Immature natural killer cell (primary cell): ENCODE measurements at regions not wholly inside any gene's neighbourhood (a gene's known extent, or its start where the extent isn't known, plus 50 kb on each side); places are given as distances from the start of the nearest gene placed in this dataset.
"Not testable (repeated sequence)": the region's sequence is repeated elsewhere in the genome, so short reads cannot be mapped to it uniquely, and the experiment has no call there.

ENCODE experiments used
- DNase-seq, 3 donors: peaks; one replicate each; pipeline ENCODE4 v3.0.0; 2022; ENCODE audit warnings: mixed read lengths in 1 of 3
- H3K27ac Mint-ChIP-seq, 6 donors: one replicate each; pipeline ENCODE4 v1.8.0; 2020; ENCODE audit warnings: mixed read lengths in 6 of 6, mild to moderate bottlenecking in 5 of 6, inconsistent platforms in 4 of 6, moderate library complexity in 3 of 6
- H3K27me3 Mint-ChIP-seq, 3 donors: one replicate each; pipeline ENCODE4 v1.8.0; 2020 to 2021; ENCODE audit warnings: low read depth in 3 of 3, mild to moderate bottlenecking in 3 of 3, mixed read lengths in 3 of 3, moderate library complexity in 3 of 3, inconsistent platforms in 1 of 3
- H3K36me3 Mint-ChIP-seq, 3 donors: one replicate each; pipeline ENCODE4 v1.8.0; 2020; ENCODE audit warnings: mixed read lengths in 3 of 3, inconsistent platforms in 2 of 3, mild to moderate bottlenecking in 2 of 3
- H3K4me1 Mint-ChIP-seq, 2 donors: one replicate each; pipeline ENCODE4 v1.8.0; 2020; ENCODE audit warnings: inconsistent platforms in 2 of 2, mild to moderate bottlenecking in 2 of 2, mixed read lengths in 2 of 2, moderate library complexity in 1 of 2
- H3K4me3 Mint-ChIP-seq, 5 donors: one replicate each; pipeline ENCODE4 v1.8.0; 2020; ENCODE audit warnings: mild to moderate bottlenecking in 5 of 5, mixed read lengths in 5 of 5, inconsistent platforms in 3 of 5, moderate library complexity in 3 of 5
- H3K9me3 Mint-ChIP-seq, 6 donors: one replicate each; pipeline ENCODE4 v1.8.0; 2020; ENCODE audit warnings: mild to moderate bottlenecking in 6 of 6, mixed read lengths in 6 of 6, inconsistent platforms in 4 of 6, moderate library complexity in 3 of 6

- peak overlapping the region in 1 of 6 donors; percentile 16 for H3K27ac Mint-ChIP-seq
- not testable (repeated sequence) for H3K4me3 Mint-ChIP-seq, H3K36me3 Mint-ChIP-seq, H3K27me3 Mint-ChIP-seq, DNase-seq, H3K4me1 Mint-ChIP-seq, H3K9me3 Mint-ChIP-seq
Observed at GRCh38 chr12:105895197-105895832, 243.4 kb downstream of the NUAK1 start.

DNA sequence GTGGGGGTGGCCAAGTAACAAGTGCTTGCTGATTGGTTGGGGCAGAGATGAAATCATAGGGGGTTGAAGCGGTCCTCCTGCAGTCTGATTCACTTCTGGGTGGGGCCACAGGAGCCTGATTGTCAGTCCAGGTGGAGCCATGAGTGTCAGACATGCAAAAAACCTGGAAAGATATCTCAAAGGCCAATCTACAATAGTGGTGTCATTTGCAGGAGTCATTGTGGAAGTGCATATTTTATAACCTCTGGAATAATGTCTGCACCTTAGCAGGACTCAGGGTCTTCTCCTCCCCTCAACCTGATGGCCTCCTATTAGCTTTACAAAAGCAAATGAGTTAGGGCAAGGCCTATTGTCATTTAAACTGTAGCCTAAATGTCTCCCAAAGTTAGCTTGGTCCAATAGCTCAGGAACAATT is 241.4 kb downstream of the NUAK1 start:
- Mint-ChIP-seq H3K9me3 (peaks cover 0 to 4% (median 0%) of the 10 kb centered on the region in 6 donors), H3K27me3 (peaks cover 0 to 5% (median 1%) of the 10 kb centered on the region in 3 donors), H3K27ac (no peak overlapping the region), H3K4me3 (no peak overlapping the region), H3K36me3 (no peaks in the 10 kb centered on the region), H3K4me1 (no peaks in the 10 kb centered on the region)
- DNase-seq: no peak

DNA sequence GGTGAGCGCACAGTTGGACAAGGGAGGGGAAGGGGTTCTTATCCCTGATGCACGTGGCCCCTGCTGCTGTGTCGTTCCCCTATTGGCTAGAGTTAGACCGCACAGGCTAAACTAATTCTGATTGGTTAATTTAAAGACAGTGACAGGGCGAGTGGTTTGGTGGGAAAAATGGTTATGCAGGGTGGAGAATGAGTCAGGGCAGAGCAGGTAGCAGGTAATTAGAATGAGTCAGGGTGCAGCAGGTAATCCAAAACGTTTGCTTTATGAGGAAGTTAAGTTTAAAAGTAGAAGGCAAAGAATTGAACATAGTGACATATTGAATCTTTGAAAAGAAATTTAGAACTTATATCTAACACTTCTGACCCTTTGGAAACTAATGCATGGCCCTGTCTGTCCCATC is 240.5 kb downstream of the NUAK1 start:
- not testable (repeated sequence) for H3K36me3 Mint-ChIP-seq, H3K27me3 Mint-ChIP-seq, H3K27ac Mint-ChIP-seq, H3K4me3 Mint-ChIP-seq, H3K4me1 Mint-ChIP-seq, DNase-seq, H3K9me3 Mint-ChIP-seq

DNA sequence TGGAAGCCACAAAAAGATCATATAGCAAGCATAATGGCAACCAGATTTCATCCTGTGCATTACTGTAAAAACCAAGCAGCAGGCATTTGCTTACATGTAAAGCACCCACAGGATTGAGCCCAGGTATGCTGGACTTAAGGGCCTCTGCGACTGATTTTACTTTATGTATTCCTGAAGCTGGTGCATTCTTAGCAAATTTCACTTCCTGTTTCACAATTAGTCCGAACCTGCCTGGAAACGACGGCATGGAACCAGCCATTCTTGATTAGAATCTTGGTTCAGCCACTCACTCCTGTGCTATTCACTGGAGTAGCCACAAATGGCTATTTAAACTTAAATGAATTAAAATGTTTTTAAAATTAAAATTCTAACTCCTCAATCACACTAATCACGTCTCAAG is 239.2 kb downstream of the NUAK1 start:
- Mint-ChIP-seq H3K36me3 (no peaks in the 10 kb centered on the region), H3K4me3 (no peak overlapping the region), H3K4me1 (no peaks in the 10 kb centered on the region), H3K27ac (no peak overlapping the region), H3K9me3 (peaks cover 0 to 4% (median 0%) of the 10 kb centered on the region in 6 donors), H3K27me3 (peaks cover 1 to 5% (median 3%) of the 10 kb centered on the region in 3 donors)
- DNase-seq: no peak

- no peak for DNase-seq
- H3K4me3 Mint-ChIP-seq: no peak overlapping the region
- H3K4me1 Mint-ChIP-seq: no peaks in the 10 kb centered on the region
- no peaks in the 10 kb centered on the region for H3K36me3 Mint-ChIP-seq
- H3K27me3 Mint-ChIP-seq: peaks cover 0 to 3% (median 2%) of the 10 kb centered on the region in 3 donors
- H3K27ac Mint-ChIP-seq: no peak overlapping the region
- no peaks in the 10 kb centered on the region for H3K9me3 Mint-ChIP-seq
Observed at GRCh38 chr12:105906561-105906960, 232.2 kb downstream of the NUAK1 start.

- Mint-ChIP-seq H3K27me3 (peaks cover 0 to 1% (median 0%) of the 10 kb centered on the region in 3 donors), H3K36me3 (no peaks in the 10 kb centered on the region), H3K4me1 (no peaks in the 10 kb centered on the region), H3K9me3 (no peaks in the 10 kb centered on the region), H3K27ac (no peak overlapping the region), H3K4me3 (no peak overlapping the region)
- no peak for DNase-seq
Observed at GRCh38 chr12:105907982-105908381, 230.8 kb downstream of the NUAK1 start.

- Mint-ChIP-seq H3K27ac (no peak overlapping the region), H3K4me1 (no peaks in the 10 kb centered on the region), H3K36me3 (no peaks in the 10 kb centered on the region), H3K27me3 (no peaks in the 10 kb centered on the region), H3K4me3 (no peak overlapping the region), H3K9me3 (no peaks in the 10 kb centered on the region)
- no peak for DNase-seq
Observed at GRCh38 chr12:105910030-105910429, 228.7 kb downstream of the NUAK1 start.

- no peak for DNase-seq
- H3K4me1 Mint-ChIP-seq: no peaks in the 10 kb centered on the region
- no peaks in the 10 kb centered on the region for H3K36me3 Mint-ChIP-seq
- no peaks in the 10 kb centered on the region for H3K9me3 Mint-ChIP-seq
- H3K27me3 Mint-ChIP-seq: no peaks in the 10 kb centered on the region
- no peak overlapping the region for H3K27ac Mint-ChIP-seq
- H3K4me3 Mint-ChIP-seq: no peak overlapping the region
Observed at GRCh38 chr12:105911966-105912365, 226.8 kb downstream of the NUAK1 start.

- no peak for DNase-seq
- no peaks in the 10 kb centered on the region for H3K9me3 Mint-ChIP-seq
- H3K4me3 Mint-ChIP-seq: no peak overlapping the region
- no peaks in the 10 kb centered on the region for H3K4me1 Mint-ChIP-seq
- H3K27me3 Mint-ChIP-seq: no peaks in the 10 kb centered on the region
- no peaks in the 10 kb centered on the region for H3K36me3 Mint-ChIP-seq
- no peak overlapping the region for H3K27ac Mint-ChIP-seq
Observed at GRCh38 chr12:105912882-105913678, 225.7 kb downstream of the NUAK1 start.

GRCh38 chr12:105915997-105916759 is 222.6 kb downstream of the NUAK1 start:
- Mint-ChIP-seq H3K9me3 (no peaks in the 10 kb centered on the region), H3K27me3 (peaks cover 0 to 4% (median 3%) of the 10 kb centered on the region in 3 donors), H3K36me3 (no peaks in the 10 kb centered on the region), H3K4me1 (no peaks in the 10 kb centered on the region), H3K4me3 (no peak overlapping the region), H3K27ac (no peak overlapping the region)
- no peak for DNase-seq

DNA sequence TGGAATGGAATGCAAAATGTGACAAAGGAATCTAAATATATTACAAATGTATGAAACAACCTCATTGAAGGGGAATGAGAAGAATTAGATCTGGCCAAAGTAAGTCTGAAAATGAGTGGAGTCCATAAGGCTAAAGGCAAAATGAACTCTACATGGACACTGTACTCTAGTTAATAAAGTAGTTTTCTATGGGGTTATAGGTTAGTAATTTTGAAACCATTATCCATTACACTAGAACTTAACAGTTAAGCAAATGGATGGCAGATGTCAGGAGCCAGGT is 222.1 kb downstream of the NUAK1 start:
- DNase-seq: no peak
- Mint-ChIP-seq H3K27me3 (peaks cover 0 to 4% (median 3%) of the 10 kb centered on the region in 3 donors), H3K4me3 (no peak overlapping the region), H3K27ac (no peak overlapping the region), H3K9me3 (no peaks in the 10 kb centered on the region), H3K4me1 (no peaks in the 10 kb centered on the region), H3K36me3 (no peaks in the 10 kb centered on the region)

DNA sequence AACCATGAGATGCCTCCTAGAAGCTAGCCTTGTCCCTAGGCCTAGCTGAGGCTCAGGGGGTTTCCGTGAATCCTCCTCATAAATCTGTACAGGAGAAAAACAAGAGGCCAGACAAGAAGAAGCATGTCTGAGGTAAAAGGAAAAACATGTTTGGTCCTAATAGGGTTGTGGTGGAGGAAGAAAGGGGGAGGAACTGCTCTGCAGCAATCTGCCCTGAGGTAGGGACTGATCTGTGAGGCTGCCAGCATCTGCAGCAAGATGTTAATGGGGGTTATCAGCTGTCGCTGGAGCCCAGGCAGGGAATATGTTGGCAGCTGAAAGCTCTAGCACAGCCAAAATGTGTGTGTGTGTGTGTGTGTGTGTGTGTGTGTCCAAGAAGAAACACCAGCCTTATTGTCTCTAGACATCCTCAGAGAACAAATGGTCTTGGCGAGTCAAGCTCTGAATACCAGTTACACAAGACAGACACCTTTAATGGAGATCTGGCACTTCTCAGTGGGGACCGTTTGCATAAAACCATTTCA is 218.5 kb downstream of the NUAK1 start:
- Mint-ChIP-seq H3K4me3 (no peak overlapping the region), H3K4me1 (no peaks in the 10 kb centered on the region), H3K27me3 (peaks cover 0 to 5% (median 3%) of the 10 kb centered on the region in 3 donors), H3K36me3 (no peaks in the 10 kb centered on the region), H3K9me3 (no peaks in the 10 kb centered on the region), H3K27ac (no peak overlapping the region)
- no peak for DNase-seq

- Mint-ChIP-seq H3K27me3 (peaks cover 0 to 5% (median 3%) of the 10 kb centered on the region in 3 donors), H3K4me3 (no peak overlapping the region), H3K27ac (no peak overlapping the region), H3K36me3 (no peaks in the 10 kb centered on the region), H3K9me3 (no peaks in the 10 kb centered on the region), H3K4me1 (no peaks in the 10 kb centered on the region)
- DNase-seq: no peak
Observed at GRCh38 chr12:105921055-105921454, 217.7 kb downstream of the NUAK1 start.
